Psoas muscle (tissue), 7 donors: ENCODE measurements at regions not wholly inside any gene's neighbourhood (a gene's known extent, or its start where the extent isn't known, plus 50 kb on each side); places are given as distances from the start of the nearest gene placed in this dataset.
"Not testable (repeated sequence)": the region's sequence is repeated elsewhere in the genome, so short reads cannot be mapped to it uniquely, and the experiment has no call there.

Experiments used
- ATAC-seq, 4 donors: fragments of 200-7000 bp; cut with Tn5 transposase; one replicate each; pipeline ENCODE4 v1.9.1; 2020; ENCODE audit warnings: moderate library complexity in 3 of 4, mild to moderate bottlenecking in 2 of 4
- DNase-seq, 2 donors: peaks; one replicate each; pipeline ENCODE4 v3.0.0-alpha.2; 2020
- H3K27ac ChIP-seq: fragments of 200-600 bp; one replicate; pipeline ENCODE4 v1.8.0; 2022
- H3K27me3 ChIP-seq, 3 donors: fragments of 200-600 bp in 1 of 3; one replicate each; pipeline versions ENCODE4 v1.6.1 to v1.8.0; 2013 to 2022; ENCODE audit warnings: low read length in 2 of 3, mild to moderate bottlenecking in 2 of 3, moderate library complexity in 1 of 3; ENCODE audit not compliant: insufficient read depth in 3 of 3
- H3K36me3 ChIP-seq, 2 donors: fragments of 200-600 bp in 1 of 2; one replicate each; pipeline versions ENCODE4 v1.6.1 to v1.8.0; 2013 to 2022; ENCODE audit warnings: low read depth in 1 of 2, mild to moderate bottlenecking in 1 of 2, moderate library complexity in 1 of 2; ENCODE audit not compliant: insufficient read depth in 1 of 2
- H3K4me1 ChIP-seq: fragments of 200-600 bp; one replicate; pipeline ENCODE4 v1.8.0; 2022
- H3K4me3 ChIP-seq: fragments of 200-600 bp; one replicate; pipeline ENCODE4 v1.8.0; 2022; ENCODE audit warnings: mild to moderate bottlenecking
- H3K9me3 ChIP-seq: fragments of 200-600 bp; one replicate; pipeline ENCODE4 v1.8.0; 2022
- WGBS, 3 donors: extraction: QIAGEN DNeasy Blood & Tissue Kit; methylation state at CpG; one replicate each; pipeline versions ENCODE4 v1.1.6 to v1.1.7; 2013; 5-methylcytosine and 5-hydroxymethylcytosine counted together
- intact Hi-C, 2 donors: fragments of 100-400 bp; cut with DNase I; formaldehyde crosslinking; loops; one replicate each; pipeline versions ENCODE4 v1.11.0 to v1.14.2; 2022
- TF ChIP-seq, protein P1 (sequence below): fragments of 200-600 bp; IDR thresholded peaks from one replicate; pipeline ENCODE4 v1.8.0; 2022; ENCODE audit warnings: antibody characterized with exemption
- donor health status: healthy with polysubstance abuse.
- donor health status: DM: no; HTN: no; CAD: no; lungs with moderate emphysema.
- donor health status: Bipolar disorder and iron deficiency.
- donor health status: healthy.
- donor health status: DM: yes; HTN: yes; CAD: no.
- donor health status: DM: no; HTN: no; CAD: no.
- donor health status: DM: yes; HTN: yes; CAD: no.

DNA sequence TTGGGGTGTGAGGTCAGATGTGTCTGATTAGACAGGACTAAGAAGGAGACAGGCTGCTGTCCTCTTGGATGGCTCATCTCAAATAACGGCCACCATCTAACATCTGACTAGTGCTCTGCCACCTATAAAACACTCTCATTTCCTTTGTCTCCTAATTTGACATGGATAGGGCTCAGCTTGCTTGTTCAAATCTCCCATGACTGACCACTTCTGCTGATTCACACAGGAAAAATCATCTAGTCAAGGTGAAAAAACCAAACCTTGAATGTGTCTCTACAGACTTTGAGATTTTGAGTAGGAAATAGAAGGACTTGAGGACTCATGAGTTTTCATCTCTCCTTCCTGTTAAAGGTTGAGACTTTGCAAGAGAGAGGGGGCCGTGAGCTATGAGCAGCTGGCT, 150.6 kb downstream of the IER5 start:
- H3K36me3 ChIP-seq = no peaks in the 10 kb centered on the region
- intact Hi-C loops = no loop called here
- no peak overlapping the region for H3K27ac ChIP-seq
- WGBS, 3 donors = 70 to 78% (median 74%) methylated on average over 2 of the region's 2 CpGs
- DNase-seq (no peak), ATAC-seq (no peak)
- no peaks in the 10 kb centered on the region for H3K27me3 ChIP-seq
- TF ChIP-seq, protein P1, sequence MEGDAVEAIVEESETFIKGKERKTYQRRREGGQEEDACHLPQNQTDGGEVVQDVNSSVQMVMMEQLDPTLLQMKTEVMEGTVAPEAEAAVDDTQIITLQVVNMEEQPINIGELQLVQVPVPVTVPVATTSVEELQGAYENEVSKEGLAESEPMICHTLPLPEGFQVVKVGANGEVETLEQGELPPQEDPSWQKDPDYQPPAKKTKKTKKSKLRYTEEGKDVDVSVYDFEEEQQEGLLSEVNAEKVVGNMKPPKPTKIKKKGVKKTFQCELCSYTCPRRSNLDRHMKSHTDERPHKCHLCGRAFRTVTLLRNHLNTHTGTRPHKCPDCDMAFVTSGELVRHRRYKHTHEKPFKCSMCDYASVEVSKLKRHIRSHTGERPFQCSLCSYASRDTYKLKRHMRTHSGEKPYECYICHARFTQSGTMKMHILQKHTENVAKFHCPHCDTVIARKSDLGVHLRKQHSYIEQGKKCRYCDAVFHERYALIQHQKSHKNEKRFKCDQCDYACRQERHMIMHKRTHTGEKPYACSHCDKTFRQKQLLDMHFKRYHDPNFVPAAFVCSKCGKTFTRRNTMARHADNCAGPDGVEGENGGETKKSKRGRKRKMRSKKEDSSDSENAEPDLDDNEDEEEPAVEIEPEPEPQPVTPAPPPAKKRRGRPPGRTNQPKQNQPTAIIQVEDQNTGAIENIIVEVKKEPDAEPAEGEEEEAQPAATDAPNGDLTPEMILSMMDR = no peak
- H3K4me1 ChIP-seq = no peaks in the 10 kb centered on the region
- H3K4me3 ChIP-seq = no peak overlapping the region
- H3K9me3 ChIP-seq = no peaks in the 10 kb centered on the region

DNA sequence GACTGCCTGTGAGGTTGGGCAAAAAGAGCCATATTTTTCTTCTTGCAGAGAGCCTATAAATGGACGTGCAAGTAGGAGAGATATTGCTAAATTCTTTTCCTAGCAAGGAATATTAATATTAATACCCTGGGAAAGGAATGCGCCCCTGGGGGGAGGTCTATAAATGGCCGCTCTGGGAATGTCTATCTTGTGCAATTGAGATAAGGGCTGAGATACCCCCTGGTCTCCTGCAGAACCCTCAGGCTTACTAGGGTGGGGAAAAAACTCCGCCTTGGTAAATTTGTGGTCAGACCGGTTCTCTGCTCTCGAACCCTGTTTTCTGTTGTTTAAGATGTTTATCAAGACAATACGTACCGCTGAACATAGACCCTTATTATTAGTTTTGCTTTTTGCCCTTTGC, 157.8 kb downstream of the IER5 start:
- H3K27me3 ChIP-seq, H3K4me3 ChIP-seq, H3K27ac ChIP-seq, H3K4me1 ChIP-seq, H3K36me3 ChIP-seq, H3K9me3 ChIP-seq, DNase-seq, ATAC-seq: not testable (repeated sequence)
- intact Hi-C loops = loop anchor here in 1 of 2 donors (5.0 kb wide), 1 partner anchor 176 kb away; no protein-coding TSS in a partner anchor
- 94 to 95% (median 94%) methylated on average over 8 of the region's 8 CpGs for WGBS, 3 donors

DNA sequence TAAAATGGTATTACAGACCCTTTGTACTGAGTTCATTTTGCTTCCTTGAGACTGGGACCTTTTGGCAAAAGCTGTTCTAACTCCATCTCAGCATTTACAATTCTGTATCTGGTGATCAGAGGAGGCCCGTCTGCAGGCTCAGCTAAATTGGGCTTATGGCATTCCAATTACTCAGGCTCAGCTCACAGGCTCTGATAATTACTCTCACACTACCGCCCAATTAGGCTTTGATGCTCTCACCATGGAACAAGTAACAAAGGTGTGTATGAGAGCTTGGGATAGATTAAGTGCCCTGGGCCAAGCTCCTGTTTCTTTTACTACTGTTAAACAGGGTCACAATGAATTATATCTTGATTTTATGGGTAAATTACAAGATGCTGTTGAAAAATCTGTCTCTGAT, 159.9 kb downstream of the IER5 start:
- not testable (repeated sequence) for DNase-seq, H3K4me3 ChIP-seq, H3K4me1 ChIP-seq, H3K36me3 ChIP-seq, H3K9me3 ChIP-seq, H3K27me3 ChIP-seq, ATAC-seq, H3K27ac ChIP-seq
- WGBS, 3 donors = 60 to 72% (median 69%) methylated on average over 2 of the region's 2 CpGs
- intact Hi-C loops = loop anchor here in 1 of 2 donors (5.0 kb wide), 1 partner anchor 174 kb away; no protein-coding TSS in a partner anchor

DNA sequence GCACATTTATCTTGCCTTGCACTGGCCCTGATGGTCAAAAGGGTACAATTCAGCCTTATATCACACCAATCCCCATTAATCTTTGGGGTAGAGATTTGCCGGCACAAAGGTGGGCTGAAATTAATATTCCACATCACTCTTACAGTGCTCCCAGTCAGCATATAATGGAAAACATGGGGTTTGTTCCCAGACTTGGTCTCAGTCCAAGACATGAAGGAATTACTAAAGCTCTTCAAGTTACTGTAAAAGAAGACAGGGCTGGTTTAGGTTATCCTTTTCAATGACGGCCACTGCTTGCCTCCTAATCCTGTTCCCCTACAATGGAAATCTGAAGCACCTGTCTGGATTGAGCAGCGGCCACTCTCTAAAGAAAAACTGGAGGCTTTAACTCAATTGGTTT, 160.7 kb downstream of the IER5 start:
- Histone ChIP-seq H3K4me3 (no peak overlapping the region), H3K9me3 (no peaks in the 10 kb centered on the region), H3K27ac (no peak overlapping the region), H3K36me3 (no peaks in the 10 kb centered on the region), H3K4me1 (peaks cover 3% of the 10 kb centered on the region), H3K27me3 (no peaks in the 10 kb centered on the region)
- TF ChIP-seq, protein P1 = no peak
- intact Hi-C loops = loop anchor here in 1 of 2 donors (5.0 kb wide), 1 partner anchor 173 kb away; no protein-coding TSS in a partner anchor
- no peak for ATAC-seq
- 74 to 77% (median 76%) methylated on average over 3 of the region's 3 CpGs for WGBS, 3 donors
- DNase-seq = no peak

DNA sequence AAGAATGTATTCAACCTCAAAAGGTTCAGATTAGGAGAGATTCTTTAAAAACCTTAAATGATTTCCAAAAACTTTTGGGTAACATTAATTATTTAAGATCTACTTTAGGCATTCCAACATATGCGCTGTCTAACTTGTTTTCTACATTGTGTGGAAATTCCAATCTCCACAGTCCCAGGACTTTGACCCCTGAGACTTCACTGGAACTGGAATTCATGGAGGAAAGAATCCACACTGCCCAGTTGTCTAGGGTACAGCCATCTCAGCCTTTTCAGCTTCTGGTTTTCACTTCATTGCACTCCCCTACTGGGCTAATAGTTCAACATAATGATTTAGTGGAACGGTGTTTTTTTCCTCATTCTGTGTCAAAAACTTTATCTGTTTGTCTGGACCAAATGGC, 161.5 kb downstream of the IER5 start:
- ATAC-seq = no peak
- Histone ChIP-seq H3K4me3 (no peak overlapping the region), H3K27me3 (no peaks in the 10 kb centered on the region), H3K36me3 (no peaks in the 10 kb centered on the region), H3K9me3 (no peaks in the 10 kb centered on the region), H3K4me1 (peaks cover 3% of the 10 kb centered on the region), H3K27ac (no peak overlapping the region)
- intact Hi-C loops = no loop called here
- TF ChIP-seq, protein P1 = no peak
- WGBS, 3 donors = 76 to 89% (median 80%) methylated on average over 2 of the region's 2 CpGs
- no peak for DNase-seq

DNA sequence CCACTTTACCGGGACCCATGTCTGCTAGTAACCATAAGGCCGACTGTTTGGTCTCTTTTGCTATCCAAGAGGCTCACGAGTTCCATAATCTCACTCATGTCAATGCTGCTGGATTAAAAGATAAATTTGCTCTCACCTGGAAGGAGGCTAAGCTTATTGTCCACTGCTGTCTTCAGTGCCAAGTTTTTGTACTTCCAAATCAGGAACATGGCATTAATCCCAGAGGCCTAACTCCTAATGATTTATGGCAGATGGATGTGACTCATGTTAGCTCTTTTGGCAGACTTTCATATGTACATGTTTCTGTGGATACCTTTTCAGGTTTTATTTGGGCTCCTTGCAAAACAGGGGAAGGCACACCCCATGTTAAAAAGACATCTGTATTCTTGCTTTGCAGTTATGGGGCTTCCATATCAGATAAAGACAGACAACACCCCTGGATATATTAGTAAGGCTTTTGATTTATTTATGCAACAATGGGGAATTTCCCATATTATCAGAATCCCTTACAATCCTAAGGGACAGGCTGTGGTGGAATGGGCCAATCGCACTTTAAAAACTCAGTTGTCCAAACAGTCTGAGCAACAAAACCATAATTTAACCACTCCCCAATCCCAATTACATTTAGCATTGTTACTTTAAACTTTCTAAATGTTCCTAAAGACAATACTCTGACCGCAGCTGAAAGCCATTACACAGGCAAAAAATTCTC, 162.7 kb downstream of the IER5 start:
- DNase-seq (no peak), ATAC-seq (no peak)
- Histone ChIP-seq H3K9me3 (no peaks in the 10 kb centered on the region), H3K36me3 (no peaks in the 10 kb centered on the region), H3K27me3 (no peaks in the 10 kb centered on the region), H3K4me1 (peaks cover 3% of the 10 kb centered on the region), H3K4me3 (no peak overlapping the region), H3K27ac (no peak overlapping the region)
- intact Hi-C loops = no loop called here
- WGBS, 3 donors = 38 to 52% (median 39%) methylated on average over 5 of the region's 5 CpGs
- TF ChIP-seq, protein P1 = no peak
